Stomach (tissue), 4 donors: ENCODE measurements at regions not wholly inside any gene's neighbourhood (a gene's known extent, or its start where the extent isn't known, plus 50 kb on each side); places are given as distances from the start of the nearest gene placed in this dataset.

Experiments used
- EP300 ChIP-seq: sonication (generic); formaldehyde crosslinking; IDR thresholded peaks from one replicate; pipeline ENCODE4 v1.6.1; 2017; ENCODE audit warnings: antibody characterized with exemption
- POLR2A ChIP-seq, 4 donors: fragments of 450-650 bp; IDR thresholded peaks; one replicate each; pipeline ENCODE4 v1.6.1; 2016; ENCODE audit warnings: antibody characterized with exemption in 4 of 4, control low read depth in 2 of 4, mild to moderate bottlenecking in 1 of 4, moderate library complexity in 1 of 4
- POLR2AphosphoS5 ChIP-seq, 3 donors: sonication (generic); formaldehyde crosslinking; IDR thresholded peaks; one replicate each; pipeline ENCODE4 v1.6.1; 2016; ENCODE audit warnings: antibody characterized with exemption in 3 of 3
- TF ChIP-seq, protein P1 (sequence below), 7 experiments: fragments of 450-650 bp in 4 of 7; fragments of 200-600 bp in 3 of 7; sonication (generic) in 3 of 7; IDR thresholded peaks; one replicate each; pipeline ENCODE4 v1.5.1; 2016 to 2019; ENCODE audit warnings: antibody characterized with exemption in 7 of 7, control low read depth in 2 of 7, mild to moderate bottlenecking in 1 of 7

DNA sequence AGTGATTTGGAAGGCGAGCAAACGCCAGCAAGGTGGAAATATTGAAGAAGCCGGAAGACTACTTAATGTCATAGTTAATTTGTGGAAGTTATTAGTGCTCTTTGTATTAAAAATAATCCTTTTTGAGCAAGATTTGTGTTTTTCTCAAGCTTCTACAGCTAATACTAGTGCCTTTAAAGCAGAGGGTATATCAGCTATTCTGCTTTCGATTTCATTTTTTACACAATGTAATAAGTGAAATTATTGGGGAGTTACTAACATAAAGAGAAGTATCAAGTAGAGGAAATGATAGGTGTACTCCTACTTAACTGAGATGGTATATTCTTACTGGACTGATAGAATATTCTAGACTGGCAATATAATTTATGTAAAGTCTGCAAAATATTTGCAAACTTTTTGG, 392.4 kb upstream of the DCN start:
- TF ChIP-seq, protein P1, sequence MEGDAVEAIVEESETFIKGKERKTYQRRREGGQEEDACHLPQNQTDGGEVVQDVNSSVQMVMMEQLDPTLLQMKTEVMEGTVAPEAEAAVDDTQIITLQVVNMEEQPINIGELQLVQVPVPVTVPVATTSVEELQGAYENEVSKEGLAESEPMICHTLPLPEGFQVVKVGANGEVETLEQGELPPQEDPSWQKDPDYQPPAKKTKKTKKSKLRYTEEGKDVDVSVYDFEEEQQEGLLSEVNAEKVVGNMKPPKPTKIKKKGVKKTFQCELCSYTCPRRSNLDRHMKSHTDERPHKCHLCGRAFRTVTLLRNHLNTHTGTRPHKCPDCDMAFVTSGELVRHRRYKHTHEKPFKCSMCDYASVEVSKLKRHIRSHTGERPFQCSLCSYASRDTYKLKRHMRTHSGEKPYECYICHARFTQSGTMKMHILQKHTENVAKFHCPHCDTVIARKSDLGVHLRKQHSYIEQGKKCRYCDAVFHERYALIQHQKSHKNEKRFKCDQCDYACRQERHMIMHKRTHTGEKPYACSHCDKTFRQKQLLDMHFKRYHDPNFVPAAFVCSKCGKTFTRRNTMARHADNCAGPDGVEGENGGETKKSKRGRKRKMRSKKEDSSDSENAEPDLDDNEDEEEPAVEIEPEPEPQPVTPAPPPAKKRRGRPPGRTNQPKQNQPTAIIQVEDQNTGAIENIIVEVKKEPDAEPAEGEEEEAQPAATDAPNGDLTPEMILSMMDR (IDR thresholded peaks at IDR 0.05): no peak
- no peak for TF ChIP-seq POLR2AphosphoS5 (IDR thresholded peaks at IDR 0.05)
- TF ChIP-seq POLR2A (IDR thresholded peaks at IDR 0.05): no peak
- no peak for TF ChIP-seq EP300
